DMS79 treated with DMSO at 0.1 percent for 48 hours (cell line): ENCODE measurements at regions not wholly inside any gene's neighbourhood (a gene's known extent, or its start where the extent isn't known, plus 50 kb on each side); places are given as distances from the start of the nearest gene placed in this dataset.
A peak's percentile ranks its signal among the peaks of the same experiment; 100 is the strongest.

Experiments
- DNase-seq: peaks from one replicate; lab custom pipeline; 2025; lab: John Stamatoyannopoulos, UW

GRCh38 chr6:3643921-3644738 lies 107.4 kb downstream of the PXDC1 start:
- no peak for DNase-seq

GRCh38 chr6:3640868-3641267 lies 110.6 kb downstream of the PXDC1 start:
- no peak for DNase-seq

GRCh38 chr6:3638662-3639061 lies 112.9 kb downstream of the PXDC1 start:
- DNase-seq, result no peak

- no peak for DNase-seq
These were observed 115.5 kb downstream of the PXDC1 start for GRCh38 chr6:3636060-3636459.

GRCh38 chr6:3635482-3635881 lies 116.0 kb downstream of the PXDC1 start:
- no peak for DNase-seq

GRCh38 chr6:3634280-3634816 lies 117.2 kb downstream of the PXDC1 start:
- DNase-seq, result no peak

- no peak for DNase-seq
These were observed 117.8 kb downstream of the PXDC1 start for GRCh38 chr6:3633711-3634110.

- DNase-seq, result no peak
These were observed 119.6 kb downstream of the PXDC1 start for GRCh38 chr6:3631877-3632276.

GRCh38 chr6:3631186-3631585 lies 120.3 kb downstream of the PXDC1 start:
- DNase-seq, result no peak

GRCh38 chr6:3630258-3630835 lies 121.2 kb downstream of the PXDC1 start:
- no peak for DNase-seq

- DNase-seq, result no peak
These were observed 123.3 kb downstream of the PXDC1 start for GRCh38 chr6:3627956-3628835.

GRCh38 chr6:3627501-3627900 lies 124.0 kb downstream of the PXDC1 start:
- DNase-seq, result peak; percentile 9

- no peak for DNase-seq
These were observed 125.4 kb downstream of the PXDC1 start for GRCh38 chr6:3625980-3626563.

GRCh38 chr6:3625149-3625979 lies 126.1 kb downstream of the PXDC1 start:
- no peak for DNase-seq

GRCh38 chr6:3624250-3625136 lies 127.0 kb downstream of the PXDC1 start:
- DNase-seq, result no peak

- no peak for DNase-seq
These were observed 127.9 kb downstream of the PXDC1 start for GRCh38 chr6:3623451-3624249.

- no peak for DNase-seq
These were observed 130.1 kb downstream of the PXDC1 start for GRCh38 chr6:3621411-3621810.

- no peak for DNase-seq
These were observed 130.6 kb downstream of the PXDC1 start for GRCh38 chr6:3620937-3621336.

- DNase-seq, result no peak
These were observed 131.1 kb downstream of the PXDC1 start for GRCh38 chr6:3620389-3620788.
